Hepatocyte (in vitro differentiated cells): ENCODE measurements at regions not wholly inside any gene's neighbourhood (a gene's known extent, or its start where the extent isn't known, plus 50 kb on each side); places are given as distances from the start of the nearest gene placed in this dataset.
"Not testable (repeated sequence)": the region's sequence is repeated elsewhere in the genome, so short reads cannot be mapped to it uniquely, and the experiment has no call there.

Source experiments
- DNase-seq: peaks from one replicate; pipeline ENCODE4 v3.0.0-alpha.2; 2016; ENCODE audit warnings: low spot score
- H2AFZ ChIP-seq: fragments of 200-600 bp; sonication (generic); 2 replicates; pipeline ENCODE4 v1.6.0; 2016; ENCODE audit warnings: antibody characterized with exemption, mild to moderate bottlenecking
- H3K27ac ChIP-seq: fragments of 200-600 bp; sonication (generic); 2 replicates; pipeline ENCODE4 v1.5.1; 2016; ENCODE audit warnings: mild to moderate bottlenecking
- H3K27me3 ChIP-seq: fragments of 200-600 bp; sonication (generic); 2 replicates; pipeline ENCODE4 v1.6.1; 2016
- H3K36me3 ChIP-seq: fragments of 200-600 bp; sonication (generic); replicated peaks from 2 replicates; pipeline ENCODE4 v1.5.1; 2016; ENCODE audit warnings: low read depth; ENCODE audit not compliant: insufficient read depth
- H3K4me1 ChIP-seq: fragments of 200-600 bp; sonication (generic); 2 replicates; pipeline ENCODE4 v1.5.1; 2016; ENCODE audit warnings: mild to moderate bottlenecking, moderate library complexity; ENCODE audit not compliant: insufficient read depth
- H3K4me2 ChIP-seq: fragments of 200-600 bp; sonication (generic); 2 replicates; pipeline ENCODE4 v1.6.0; 2016
- H3K4me3 ChIP-seq: fragments of 200-600 bp; sonication (generic); 2 replicates; pipeline ENCODE4 v1.5.1; 2016; ENCODE audit warnings: mild to moderate bottlenecking
- H3K79me2 ChIP-seq: fragments of 200-600 bp; sonication (generic); 2 replicates; pipeline ENCODE4 v1.6.0; 2017; ENCODE audit warnings: mild to moderate bottlenecking
- H3K9me2 ChIP-seq: fragments of 200-600 bp; sonication (generic); replicated peaks from 2 replicates; pipeline ENCODE4 v1.6.0; 2017; ENCODE audit warnings: mild to moderate bottlenecking; ENCODE audit not compliant: insufficient read depth
- H3K9me3 ChIP-seq: fragments of 200-600 bp; sonication (generic); 2 replicates; pipeline ENCODE4 v1.5.1; 2016; ENCODE audit warnings: low read depth, mild to moderate bottlenecking
- H4K20me1 ChIP-seq: fragments of 200-600 bp; sonication (generic); 2 replicates; pipeline ENCODE4 v1.6.0; 2016; ENCODE audit warnings: mild to moderate bottlenecking; ENCODE audit not compliant: insufficient read depth, poor library complexity, severe bottlenecking
- EZH2 ChIP-seq: fragments of 200-600 bp; sonication (generic); IDR thresholded peaks from 2 replicates; pipeline ENCODE4 v1.6.1; 2016; ENCODE audit warnings: antibody characterized with exemption, mild to moderate bottlenecking, borderline replicate concordance
- EZH2phosphoT487 ChIP-seq: fragments of 200-600 bp; sonication (generic); IDR thresholded peaks from one replicate; pipeline ENCODE4 v1.6.1; 2018; ENCODE audit warnings: antibody characterized with exemption, mild to moderate bottlenecking, low read depth, moderate library complexity; ENCODE audit not compliant: unreplicated experiment, severe bottlenecking
- WGBS: methylation state at CpG from one replicate; pipeline ENCODE4 v1.1.6; 2016; ENCODE audit warnings: low lambda C conversion rate; ENCODE audit errors: missing lambda C conversion rate; 5-methylcytosine and 5-hydroxymethylcytosine counted together
- TF ChIP-seq, protein P1 (sequence below): fragments of 200-600 bp; sonication (generic); IDR thresholded peaks from 2 replicates; pipeline ENCODE4 v1.5.1; 2016; ENCODE audit warnings: antibody characterized with exemption, mild to moderate bottlenecking; ENCODE audit not compliant: poor library complexity

DNA sequence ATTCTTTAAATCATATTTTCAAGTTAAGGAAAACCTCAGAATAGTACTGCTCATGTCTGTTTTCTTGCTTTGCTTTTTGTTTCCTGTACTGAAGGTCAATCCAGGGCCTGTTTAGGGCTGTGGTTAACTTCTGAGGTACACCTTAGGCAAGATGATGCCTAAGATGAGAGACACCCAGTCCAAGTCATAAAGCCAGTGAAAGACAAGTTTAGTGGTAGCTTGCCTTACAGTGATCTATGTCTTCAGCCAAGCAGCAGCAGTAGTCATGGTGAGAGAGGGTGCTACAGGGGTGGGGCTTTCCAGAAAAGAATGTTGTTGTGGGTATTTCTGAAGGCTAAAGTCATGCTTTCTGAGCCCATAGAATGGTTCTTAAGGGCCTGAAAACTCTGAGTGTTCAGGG, 173.7 kb downstream of the VSIG4 start:
- DNase-seq, result no peak
- Histone ChIP-seq H3K27me3 (no peaks in the 10 kb centered on the region), H3K79me2 (no peaks in the 10 kb centered on the region), H3K27ac (no peak overlapping the region), H4K20me1 (no peaks in the 10 kb centered on the region), H2AFZ (no peak overlapping the region), H3K4me3 (no peak overlapping the region), H3K4me1 (no peaks in the 10 kb centered on the region), H3K9me3 (no peaks in the 10 kb centered on the region), H3K36me3 (no peaks in the 10 kb centered on the region), H3K4me2 (no peak overlapping the region), H3K9me2 (no peaks in the 10 kb centered on the region)
- no peak for TF ChIP-seq EZH2phosphoT487
- no peak for TF ChIP-seq EZH2
- TF ChIP-seq, protein P1, sequence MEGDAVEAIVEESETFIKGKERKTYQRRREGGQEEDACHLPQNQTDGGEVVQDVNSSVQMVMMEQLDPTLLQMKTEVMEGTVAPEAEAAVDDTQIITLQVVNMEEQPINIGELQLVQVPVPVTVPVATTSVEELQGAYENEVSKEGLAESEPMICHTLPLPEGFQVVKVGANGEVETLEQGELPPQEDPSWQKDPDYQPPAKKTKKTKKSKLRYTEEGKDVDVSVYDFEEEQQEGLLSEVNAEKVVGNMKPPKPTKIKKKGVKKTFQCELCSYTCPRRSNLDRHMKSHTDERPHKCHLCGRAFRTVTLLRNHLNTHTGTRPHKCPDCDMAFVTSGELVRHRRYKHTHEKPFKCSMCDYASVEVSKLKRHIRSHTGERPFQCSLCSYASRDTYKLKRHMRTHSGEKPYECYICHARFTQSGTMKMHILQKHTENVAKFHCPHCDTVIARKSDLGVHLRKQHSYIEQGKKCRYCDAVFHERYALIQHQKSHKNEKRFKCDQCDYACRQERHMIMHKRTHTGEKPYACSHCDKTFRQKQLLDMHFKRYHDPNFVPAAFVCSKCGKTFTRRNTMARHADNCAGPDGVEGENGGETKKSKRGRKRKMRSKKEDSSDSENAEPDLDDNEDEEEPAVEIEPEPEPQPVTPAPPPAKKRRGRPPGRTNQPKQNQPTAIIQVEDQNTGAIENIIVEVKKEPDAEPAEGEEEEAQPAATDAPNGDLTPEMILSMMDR, result no peak

DNA sequence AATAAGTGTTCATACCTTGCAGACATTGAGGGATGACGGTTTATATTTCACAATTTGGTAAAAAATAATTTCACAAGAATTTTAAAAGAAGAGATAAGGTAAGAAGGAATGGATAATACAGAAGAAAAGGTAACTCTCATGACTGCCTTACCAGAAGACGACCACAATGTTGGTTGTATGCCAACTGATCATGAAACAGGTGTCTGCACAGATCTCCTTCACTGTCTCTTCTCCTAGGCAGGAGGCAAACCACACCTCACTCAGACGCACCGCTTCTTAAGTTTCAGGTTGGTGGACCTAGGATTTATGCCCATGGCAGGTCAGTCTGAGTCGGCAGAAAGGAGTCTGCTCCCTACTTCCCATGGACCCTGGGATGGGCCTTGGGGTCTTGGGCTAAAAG, 177.2 kb downstream of the VSIG4 start:
- TF ChIP-seq EZH2phosphoT487, result no peak
- no peak for TF ChIP-seq EZH2
- TF ChIP-seq, protein P1, result no peak
- no peak overlapping the region for H3K4me2 ChIP-seq
- no peaks in the 10 kb centered on the region for H4K20me1 ChIP-seq
- H3K27ac ChIP-seq, result no peak overlapping the region
- WGBS, result 73% methylated on average over 5 of the region's 5 CpGs
- H3K9me2 ChIP-seq, result no peaks in the 10 kb centered on the region
- no peaks in the 10 kb centered on the region for H3K27me3 ChIP-seq
- H3K4me1 ChIP-seq, result no peaks in the 10 kb centered on the region
- H3K4me3 ChIP-seq, result no peak overlapping the region
- no peak overlapping the region for H2AFZ ChIP-seq
- H3K36me3 ChIP-seq, result no peaks in the 10 kb centered on the region
- H3K79me2 ChIP-seq, result no peaks in the 10 kb centered on the region
- no peaks in the 10 kb centered on the region for H3K9me3 ChIP-seq
- no peak for DNase-seq

DNA sequence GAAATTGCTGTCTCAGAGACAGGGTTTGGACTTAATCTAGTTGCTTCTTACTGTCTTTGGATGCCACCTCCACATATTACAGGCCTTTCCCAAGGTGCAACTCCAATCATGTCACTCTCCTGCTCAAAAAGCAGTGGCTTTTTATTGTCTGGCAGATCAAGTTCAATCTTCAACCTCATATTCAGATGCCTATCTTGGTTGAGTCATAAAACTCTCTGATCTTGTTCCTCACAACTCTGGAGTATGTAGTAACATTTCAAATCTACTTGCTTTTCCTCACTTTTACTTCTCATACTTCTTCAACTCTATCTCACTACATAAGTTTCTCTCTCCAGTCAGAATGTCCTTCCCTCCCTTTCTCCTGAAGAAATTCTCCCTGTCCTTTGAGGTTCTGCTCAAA, 180.6 kb downstream of the VSIG4 start:
- TF ChIP-seq EZH2phosphoT487 (no peak), EZH2 (no peak)
- TF ChIP-seq, protein P1, result no peak
- no peaks in the 10 kb centered on the region for H4K20me1 ChIP-seq
- H3K79me2 ChIP-seq, result no peaks in the 10 kb centered on the region
- DNase-seq, result no peak
- H2AFZ ChIP-seq, result no peak overlapping the region
- no peaks in the 10 kb centered on the region for H3K9me2 ChIP-seq
- H3K36me3 ChIP-seq, result no peaks in the 10 kb centered on the region
- H3K4me3 ChIP-seq, result no peak overlapping the region
- no peaks in the 10 kb centered on the region for H3K9me3 ChIP-seq
- no peak overlapping the region for H3K27ac ChIP-seq
- no peaks in the 10 kb centered on the region for H3K4me1 ChIP-seq
- H3K4me2 ChIP-seq, result no peak overlapping the region
- no peaks in the 10 kb centered on the region for H3K27me3 ChIP-seq

- not testable (repeated sequence) for H3K27me3 ChIP-seq, H3K27ac ChIP-seq, H3K9me2 ChIP-seq, H3K36me3 ChIP-seq, H3K4me3 ChIP-seq, H4K20me1 ChIP-seq, DNase-seq, H3K9me3 ChIP-seq, H3K4me1 ChIP-seq, H3K79me2 ChIP-seq, H3K4me2 ChIP-seq, H2AFZ ChIP-seq
- WGBS, result 56% methylated on average over 1 of the region's 1 CpG
Measured at GRCh38 chrX:65854437-65854836, 185.4 kb downstream of the VSIG4 start.

DNA sequence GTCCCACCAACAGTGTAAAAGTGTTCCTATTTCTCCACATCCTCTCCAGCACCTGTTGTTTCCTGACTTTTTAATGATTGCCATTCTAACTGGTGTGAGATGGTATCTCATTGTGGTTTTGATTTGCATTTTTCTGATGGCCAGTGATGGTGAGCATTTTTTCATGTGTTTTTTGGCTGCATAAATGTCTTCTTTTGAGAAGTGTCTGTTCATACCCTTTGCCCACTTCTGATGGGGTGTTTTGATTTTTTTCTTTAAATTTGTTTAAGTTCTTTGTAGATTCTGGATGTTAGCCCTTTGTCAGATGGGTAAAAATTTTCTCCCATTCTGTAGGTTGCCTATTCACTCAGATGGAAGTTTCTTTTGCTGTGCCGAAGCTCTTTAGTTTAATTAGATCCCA, 183.9 kb downstream of the MSN start:
- not testable (repeated sequence) for H3K27me3 ChIP-seq, H3K9me2 ChIP-seq, H3K36me3 ChIP-seq, H3K9me3 ChIP-seq, H3K4me1 ChIP-seq, DNase-seq, H3K4me2 ChIP-seq, H4K20me1 ChIP-seq, H3K79me2 ChIP-seq, H2AFZ ChIP-seq, H3K4me3 ChIP-seq, H3K27ac ChIP-seq
- WGBS, result 68% methylated on average over 1 of the region's 1 CpG

GRCh38 chrX:65850821-65851220, 183.4 kb downstream of the MSN start:
- 80% methylated on average over 2 of the region's 2 CpGs for WGBS
- not testable (repeated sequence) for H3K36me3 ChIP-seq, H3K27me3 ChIP-seq

More at GRCh38 chrX:65850821-65851220, 183.4 kb downstream of the MSN start:
- H3K79me2 ChIP-seq, DNase-seq, H3K9me3 ChIP-seq, H3K4me1 ChIP-seq, H3K9me2 ChIP-seq, H4K20me1 ChIP-seq, H3K4me2 ChIP-seq, H2AFZ ChIP-seq, H3K27ac ChIP-seq, H3K4me3 ChIP-seq: not testable (repeated sequence)
